Right lobe of liver (tissue), 4 donors: ENCODE measurements at regions not wholly inside any gene's neighbourhood (a gene's known extent, or its start where the extent isn't known, plus 50 kb on each side); places are given as distances from the start of the nearest gene placed in this dataset.

Experiments
- POLR2A ChIP-seq: fragments of 450-650 bp; IDR thresholded peaks from one replicate; pipeline ENCODE4 v1.6.1; 2017; ENCODE audit warnings: antibody characterized with exemption, mild to moderate bottlenecking
- TF ChIP-seq, protein P1 (sequence below), 4 donors: fragments of 200-600 bp in 3 of 4; fragments of 450-650 bp in 1 of 4; IDR thresholded peaks; one replicate each; pipeline versions ENCODE4 v1.5.1 to v1.8.0; 2016 to 2022; ENCODE audit warnings: antibody characterized with exemption in 4 of 4, mild to moderate bottlenecking in 2 of 4
- donor health status: DM: no; HTN: no; CAD: no.
- donor health status: DM: no; HTN: no; CAD: no.
- donor health status: DM: no; HTN: yes; CAD: no.

DNA sequence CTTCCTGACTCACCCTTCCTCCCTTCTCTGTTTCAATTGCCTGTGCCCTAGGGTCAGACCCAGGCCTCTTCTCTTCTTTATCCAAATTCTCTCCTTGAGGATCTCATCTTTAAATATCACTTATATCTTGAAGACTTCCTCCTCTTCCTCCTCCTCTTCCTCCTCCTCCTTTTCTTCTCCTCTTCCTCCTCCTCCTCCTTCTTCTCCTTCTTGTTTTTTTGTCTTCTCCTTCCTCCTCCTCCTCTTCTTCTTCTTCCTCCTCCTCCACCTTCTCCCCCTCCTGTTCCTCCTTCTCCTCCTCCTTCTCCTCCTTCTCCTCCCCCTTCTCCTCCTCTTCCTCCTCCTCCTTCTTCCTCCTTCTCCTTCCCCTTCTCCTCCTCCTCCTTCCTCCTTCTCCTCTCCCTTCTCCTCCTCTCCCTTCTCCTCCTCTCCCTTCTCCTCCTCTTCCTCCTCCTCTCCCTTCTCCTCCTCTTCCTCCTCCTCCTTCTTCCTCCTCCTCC is 127.6 kb upstream of the AKIRIN2 start:
- no peak for TF ChIP-seq POLR2A
- TF ChIP-seq, protein P1, sequence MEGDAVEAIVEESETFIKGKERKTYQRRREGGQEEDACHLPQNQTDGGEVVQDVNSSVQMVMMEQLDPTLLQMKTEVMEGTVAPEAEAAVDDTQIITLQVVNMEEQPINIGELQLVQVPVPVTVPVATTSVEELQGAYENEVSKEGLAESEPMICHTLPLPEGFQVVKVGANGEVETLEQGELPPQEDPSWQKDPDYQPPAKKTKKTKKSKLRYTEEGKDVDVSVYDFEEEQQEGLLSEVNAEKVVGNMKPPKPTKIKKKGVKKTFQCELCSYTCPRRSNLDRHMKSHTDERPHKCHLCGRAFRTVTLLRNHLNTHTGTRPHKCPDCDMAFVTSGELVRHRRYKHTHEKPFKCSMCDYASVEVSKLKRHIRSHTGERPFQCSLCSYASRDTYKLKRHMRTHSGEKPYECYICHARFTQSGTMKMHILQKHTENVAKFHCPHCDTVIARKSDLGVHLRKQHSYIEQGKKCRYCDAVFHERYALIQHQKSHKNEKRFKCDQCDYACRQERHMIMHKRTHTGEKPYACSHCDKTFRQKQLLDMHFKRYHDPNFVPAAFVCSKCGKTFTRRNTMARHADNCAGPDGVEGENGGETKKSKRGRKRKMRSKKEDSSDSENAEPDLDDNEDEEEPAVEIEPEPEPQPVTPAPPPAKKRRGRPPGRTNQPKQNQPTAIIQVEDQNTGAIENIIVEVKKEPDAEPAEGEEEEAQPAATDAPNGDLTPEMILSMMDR (IDR thresholded peaks at IDR 0.05) = no peak
